ENCODE measurements at regions not wholly inside any gene's neighbourhood (a gene's known extent, or its start where the extent isn't known, plus 50 kb on each side); places are given as distances from the start of the nearest gene placed in this dataset.
"Not testable (repeated sequence)": the region's sequence is repeated elsewhere in the genome, so short reads cannot be mapped to it uniquely, and the experiment has no call there.

DNA sequence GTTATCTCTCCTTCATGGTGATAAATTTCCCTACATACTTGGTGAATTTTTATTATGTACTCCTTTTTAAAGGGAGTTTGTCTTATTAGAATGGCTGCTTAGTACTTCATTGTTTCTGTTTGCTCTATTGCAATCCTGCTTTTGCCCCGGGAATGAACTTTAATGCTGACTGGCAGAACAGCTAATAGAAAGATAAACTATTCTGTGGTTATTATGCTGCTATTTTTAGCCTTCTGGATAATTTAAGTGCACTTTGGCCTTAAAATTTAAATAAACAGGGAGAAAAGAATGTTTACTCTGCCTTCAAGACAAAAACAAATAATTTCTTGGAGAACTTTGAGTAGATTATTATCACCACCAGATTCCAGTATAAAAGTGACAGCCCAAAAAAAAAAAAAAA, 413.8 kb upstream of the CCDC54 start:
- no peak for DNase-seq (ENCODE audit: low read depth in 2 of 2)

DNA sequence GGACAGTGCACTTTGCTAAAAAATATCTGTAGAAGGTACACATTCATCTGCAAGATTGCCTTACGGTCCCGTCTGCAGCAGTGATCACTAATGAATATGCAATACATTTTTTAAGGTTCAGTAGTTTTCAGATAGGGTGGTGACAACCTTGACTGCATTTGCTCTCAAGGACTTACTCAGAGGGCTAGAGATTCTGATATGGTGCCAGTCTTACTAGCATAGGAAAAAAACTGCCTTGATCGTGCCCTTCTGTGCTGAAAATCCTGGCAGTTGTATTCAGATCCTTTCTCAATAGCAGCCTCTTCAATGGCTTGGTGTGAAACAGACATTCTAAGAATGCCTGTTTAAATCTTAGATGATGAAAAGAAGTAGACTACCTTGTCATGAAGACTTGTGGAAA, 411.9 kb upstream of the CCDC54 start:
- no peak for DNase-seq (ENCODE audit: low read depth in 2 of 2)

DNA sequence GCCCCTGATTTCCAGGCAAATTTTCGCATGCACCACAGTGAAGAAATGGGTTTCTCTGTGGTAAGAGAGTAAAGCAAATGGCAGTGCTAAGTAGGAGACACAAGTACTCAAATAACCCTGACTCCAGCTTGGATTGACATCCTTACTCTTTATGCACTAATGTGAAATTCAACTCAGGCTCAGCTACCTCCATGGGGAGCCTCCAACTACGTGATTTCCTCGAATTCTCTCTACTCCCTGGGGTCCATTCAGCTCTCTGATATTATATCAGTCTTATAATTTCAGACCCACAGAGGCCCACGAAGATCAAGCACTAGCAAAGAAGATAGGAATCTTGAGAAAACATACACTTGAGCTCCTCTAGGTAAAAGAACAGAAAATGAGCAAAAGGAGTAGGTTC, 407.6 kb upstream of the CCDC54 start:
- no peak for DNase-seq (ENCODE audit: low read depth in 2 of 2)

DNA sequence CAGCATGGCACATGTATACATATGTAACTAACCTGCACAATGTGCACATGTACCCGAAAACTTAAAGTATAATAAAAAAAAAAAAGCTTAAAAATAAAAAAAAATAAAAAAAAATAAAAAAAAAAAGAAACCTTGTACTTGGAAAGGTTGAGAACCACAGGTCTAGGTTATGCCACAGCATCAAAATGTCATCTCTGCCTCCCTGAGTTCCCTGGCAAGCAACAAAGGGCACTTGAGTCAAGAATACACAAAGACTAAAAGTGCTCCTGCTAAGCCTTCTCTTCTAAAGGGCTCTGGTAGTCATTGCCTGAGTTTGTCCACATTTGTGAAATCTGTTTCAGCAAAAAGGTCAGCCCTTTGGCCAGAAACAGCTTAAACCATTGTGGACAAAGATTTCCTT, 395.8 kb upstream of the CCDC54 start:
- DNase-seq (ENCODE audit: low read depth in 2 of 2): no peak

DNA sequence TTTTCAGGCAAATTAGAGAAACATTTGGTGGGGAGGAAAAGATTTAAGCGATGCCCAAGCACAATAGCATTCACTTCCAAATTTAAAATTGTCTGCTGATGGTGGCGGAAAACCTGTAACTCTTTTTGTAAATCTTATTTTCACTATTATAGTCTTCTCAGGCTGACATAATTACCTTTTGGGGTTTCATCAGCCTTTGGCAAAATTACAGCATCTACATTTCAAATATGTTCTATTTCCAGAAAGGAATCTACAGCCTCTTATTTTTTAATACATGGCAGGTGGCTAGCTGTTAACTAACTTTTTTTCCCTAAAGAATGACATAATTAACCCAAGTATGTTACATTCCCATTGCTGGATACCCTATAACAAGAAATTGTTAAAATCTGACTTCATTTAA, 391.5 kb upstream of the CCDC54 start:
- DNase-seq (ENCODE audit: low read depth in 2 of 2): no peak

DNA sequence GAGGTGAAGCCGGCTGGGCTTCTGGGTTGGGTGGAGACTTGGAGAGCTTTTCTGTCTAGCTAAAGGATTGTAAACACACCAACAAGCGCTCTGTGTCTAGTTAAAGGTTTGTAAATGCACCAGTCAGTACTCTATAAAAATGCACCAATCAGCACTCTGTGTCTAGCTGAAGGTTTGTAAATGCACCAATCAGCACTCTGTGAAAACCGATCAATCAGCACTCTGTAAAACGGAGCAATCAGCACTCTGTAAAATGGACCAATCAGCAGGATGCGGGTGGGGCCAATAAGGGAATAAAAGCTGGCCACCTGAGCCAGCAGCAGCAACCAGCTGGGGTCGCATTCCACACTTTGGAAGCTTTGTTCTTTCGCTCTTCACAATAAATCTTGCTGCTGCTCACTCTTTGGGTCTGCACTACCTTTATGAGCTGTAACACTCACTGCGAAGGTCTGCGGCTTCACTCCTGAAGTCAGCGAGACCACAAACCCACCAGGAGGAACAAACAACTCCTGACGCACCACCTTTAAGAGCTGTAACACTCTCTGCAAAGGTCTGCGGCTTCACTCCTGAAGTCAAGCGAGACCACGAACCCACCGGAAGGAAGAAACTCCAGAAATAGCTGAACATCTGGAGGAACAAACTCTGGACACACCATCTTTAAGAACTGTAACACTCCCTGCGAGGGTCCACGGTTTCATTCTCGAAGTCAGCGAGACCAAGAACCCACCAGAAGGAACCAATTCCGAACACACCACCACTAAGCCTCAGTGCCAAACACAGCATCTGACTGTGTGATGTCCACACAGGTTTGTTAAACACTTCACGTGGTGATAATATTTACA, 378.2 kb upstream of the CCDC54 start:
- not testable (repeated sequence) for DNase-seq (ENCODE audit: low read depth in 2 of 2)

DNA sequence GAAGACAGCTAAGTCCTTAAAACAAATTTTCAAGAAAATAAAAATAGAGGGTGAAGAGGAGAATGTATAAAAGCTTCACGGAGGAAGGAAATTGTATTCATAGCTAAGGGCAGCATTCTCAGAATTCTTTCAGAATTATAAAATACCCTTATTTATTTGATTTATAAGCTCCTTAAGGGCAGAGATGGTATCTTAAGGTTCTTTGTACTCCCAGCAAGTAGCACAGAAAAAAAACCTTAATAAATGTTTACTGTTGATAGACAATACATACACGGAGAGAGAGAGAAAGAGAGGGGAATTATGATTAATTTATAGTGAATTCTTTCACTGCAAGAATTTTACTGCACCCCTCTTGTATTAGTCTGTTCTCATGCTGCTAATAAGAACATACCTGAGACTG, 375.6 kb upstream of the CCDC54 start:
- no peak for DNase-seq (ENCODE audit: low read depth in 2 of 2)

DNA sequence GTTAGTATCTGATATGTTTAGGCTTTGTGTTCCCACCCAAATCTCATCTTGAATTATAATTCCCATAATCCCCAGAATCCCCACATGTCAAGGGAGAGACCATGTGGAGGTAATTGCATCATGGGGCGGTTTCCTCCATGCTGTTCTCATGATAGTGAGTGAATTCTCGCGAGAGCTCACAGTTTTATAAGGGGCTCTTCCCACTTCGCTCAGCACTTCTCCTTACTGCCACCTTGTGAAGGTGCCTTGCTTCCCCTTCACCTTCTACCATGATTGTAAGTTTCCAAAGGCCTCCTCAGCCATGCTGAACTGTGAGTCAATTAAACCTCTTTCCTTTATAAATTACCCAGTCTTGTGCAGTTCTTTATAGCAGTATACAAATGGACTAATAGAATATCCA, 371.9 kb upstream of the CCDC54 start:
- not testable (repeated sequence) for DNase-seq (ENCODE audit: low read depth in 2 of 2)

DNA sequence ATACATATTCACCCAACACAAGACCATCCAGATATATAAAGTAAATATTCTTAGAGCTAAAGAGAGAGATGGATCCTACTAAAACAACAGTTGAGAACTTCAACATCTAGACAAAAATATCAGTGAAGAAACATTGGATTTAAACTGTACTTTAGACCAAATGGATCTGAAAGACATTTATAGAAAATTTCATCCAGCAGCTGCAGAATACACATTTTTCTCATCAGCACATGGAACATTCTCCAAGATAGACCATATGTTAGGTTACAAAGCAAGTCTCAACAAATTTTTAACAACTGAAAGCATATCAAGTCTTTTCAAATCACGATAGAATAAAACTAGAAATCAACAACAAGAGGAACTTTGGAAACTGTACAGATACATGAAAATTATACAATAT, 369.0 kb upstream of the CCDC54 start:
- no peak for DNase-seq (ENCODE audit: low read depth in 2 of 2)

DNA sequence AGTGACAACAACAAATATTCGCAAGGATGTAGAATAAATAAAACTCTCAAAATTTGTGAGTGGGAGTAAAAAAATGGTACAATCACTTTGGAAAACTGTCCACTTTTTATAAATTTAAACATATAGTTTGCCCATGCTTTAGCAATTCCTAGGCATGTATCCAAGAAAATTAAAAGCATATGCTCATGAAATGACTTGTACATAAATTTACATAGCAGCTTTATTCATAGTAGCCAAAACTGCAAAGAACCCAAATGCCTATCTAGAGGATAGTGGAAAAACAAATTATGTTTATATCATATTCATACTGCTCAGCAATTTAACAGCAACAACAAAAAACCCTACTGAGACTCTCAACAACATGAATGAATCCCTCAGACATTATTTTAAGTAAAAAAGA, 363.6 kb upstream of the CCDC54 start:
- DNase-seq (ENCODE audit: low read depth in 2 of 2): no peak

DNA sequence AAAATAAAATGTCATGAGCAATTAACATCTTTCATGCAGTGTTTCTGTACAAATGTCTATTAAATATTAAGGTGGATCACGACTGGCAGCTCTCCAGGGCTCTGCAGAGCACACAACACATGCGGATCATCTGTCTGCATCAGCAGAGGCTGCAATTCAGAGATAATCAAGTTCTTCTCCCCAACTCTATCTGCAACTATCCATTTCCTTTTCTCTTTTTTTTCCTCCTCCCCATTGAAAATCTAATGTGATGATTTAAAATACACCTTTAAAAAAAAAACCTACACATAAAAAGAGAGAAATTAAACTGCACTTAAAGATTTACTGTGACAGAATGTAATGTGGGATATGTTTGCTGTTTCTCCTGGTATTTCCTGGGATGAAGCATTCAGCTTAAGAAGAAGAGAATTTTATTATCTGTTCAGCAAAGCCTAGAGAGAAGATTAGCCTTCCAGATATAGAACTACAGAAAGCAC, 352.6 kb upstream of the CCDC54 start:
- DNase-seq (ENCODE audit: low read depth in 2 of 2): no peak

DNA sequence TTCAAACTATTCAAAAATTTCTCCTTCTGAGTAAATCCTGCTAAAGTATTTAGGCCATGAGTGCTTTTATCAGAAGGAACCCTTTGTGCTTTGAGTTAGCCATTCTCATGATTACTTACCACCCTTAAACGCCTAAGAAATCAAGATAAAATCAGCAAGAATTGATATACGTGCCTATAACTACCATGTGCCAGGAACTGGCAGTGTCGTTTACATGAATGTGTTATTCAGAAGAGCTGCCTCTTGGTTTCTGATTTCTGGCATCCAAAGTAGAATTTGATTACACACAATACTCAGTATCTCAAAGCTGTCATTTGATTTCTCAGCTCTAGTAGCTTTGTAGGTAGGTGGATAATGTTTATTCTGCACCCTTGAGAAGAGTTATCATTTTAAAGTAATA, 351.3 kb upstream of the CCDC54 start:
- DNase-seq (ENCODE audit: low read depth in 2 of 2): no peak

DNA sequence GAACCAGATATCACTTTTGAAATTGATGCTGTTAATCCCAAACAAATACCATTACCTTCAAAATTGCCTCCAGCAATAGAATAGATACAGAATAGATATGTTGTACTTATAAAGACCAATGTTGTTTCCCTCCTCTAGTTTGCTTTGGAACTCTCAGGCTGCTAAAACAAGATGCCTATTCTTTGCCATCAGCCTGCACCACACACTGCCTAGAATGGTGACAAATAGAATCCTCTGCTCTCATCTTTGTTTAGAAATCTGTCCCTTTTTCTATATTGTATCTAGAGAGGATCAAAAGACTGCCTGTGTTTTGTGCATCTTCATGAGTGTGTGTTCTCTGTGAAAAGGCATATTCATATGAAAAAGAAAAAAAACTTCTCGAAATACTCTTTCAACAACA, 349.2 kb upstream of the CCDC54 start:
- no peak for DNase-seq (ENCODE audit: low read depth in 2 of 2)

DNA sequence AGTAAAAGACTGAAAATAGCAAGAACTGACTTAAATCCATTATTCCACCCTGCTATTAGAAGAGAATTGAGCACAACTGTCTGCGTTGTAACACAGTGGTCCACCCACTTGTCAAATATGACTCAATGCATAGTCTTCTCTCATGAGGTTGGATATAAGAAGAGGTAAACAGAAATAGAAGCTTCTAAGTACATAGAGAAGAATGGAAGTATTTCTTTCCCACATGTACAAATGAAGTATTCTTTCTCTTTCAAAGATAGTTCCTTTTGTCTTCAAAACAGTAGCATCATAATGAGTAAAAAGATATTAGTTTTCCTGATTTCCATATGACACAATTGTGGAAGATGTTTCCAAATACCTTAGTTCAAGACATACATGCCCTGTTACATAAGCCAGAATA, 348.6 kb upstream of the CCDC54 start:
- DNase-seq (ENCODE audit: low read depth in 2 of 2): no peak

DNA sequence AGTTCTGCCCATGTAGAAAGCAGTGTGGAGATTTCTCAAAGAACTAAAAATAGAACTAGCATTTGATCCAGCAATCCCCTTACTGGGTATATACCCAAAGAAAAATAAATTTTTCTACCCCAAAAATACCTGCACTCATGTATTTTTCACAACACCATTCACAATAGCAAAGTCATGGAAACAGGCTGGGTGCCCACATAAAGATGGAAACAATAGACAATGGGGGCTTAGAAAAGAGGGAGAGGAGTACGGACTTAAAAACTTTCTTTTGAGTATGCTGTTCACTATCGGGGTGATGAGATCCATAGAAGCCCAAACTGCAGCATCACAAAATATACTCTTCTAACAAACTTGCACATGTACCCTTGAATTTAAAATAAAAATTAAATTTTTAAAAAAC, 345.1 kb upstream of the CCDC54 start:
- no peak for DNase-seq (ENCODE audit: low read depth in 2 of 2)

DNA sequence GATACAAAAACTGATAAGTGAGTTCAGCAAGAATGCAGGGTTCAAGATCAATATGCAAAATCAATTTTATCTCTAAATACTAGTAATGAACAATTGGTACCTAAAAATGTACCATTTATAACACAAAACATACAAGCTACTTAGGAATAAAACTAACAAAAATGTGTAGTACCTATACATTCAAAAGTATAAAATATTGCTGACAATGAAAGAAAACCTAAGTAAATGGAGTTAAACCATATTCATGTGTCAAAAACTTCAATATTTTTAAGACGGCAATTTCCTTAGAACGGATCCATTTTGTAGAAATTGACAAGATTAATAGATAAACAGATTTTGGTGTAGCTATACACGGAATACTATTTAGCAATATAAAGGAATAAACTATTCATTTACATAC, 343.1 kb upstream of the CCDC54 start:
- DNase-seq (ENCODE audit: low read depth in 2 of 2): no peak

DNA sequence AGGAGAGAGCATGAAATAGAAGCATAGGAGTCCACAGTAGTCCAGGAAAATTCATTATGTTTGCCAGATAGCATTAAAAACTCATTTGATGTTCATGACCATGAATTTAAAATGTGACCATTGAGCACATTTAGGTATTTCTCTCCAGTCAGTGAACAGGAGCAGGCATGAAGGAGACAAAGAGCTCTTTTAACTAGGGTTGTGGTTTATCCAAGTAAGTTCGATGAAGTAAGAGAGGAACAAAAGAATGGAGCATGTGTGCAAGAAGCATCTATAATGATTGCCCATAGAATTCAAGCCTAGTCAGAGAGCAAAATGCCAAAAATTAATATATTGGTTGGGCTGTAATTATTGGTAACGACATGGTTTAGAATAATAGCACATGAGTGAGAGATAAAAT, 342.1 kb upstream of the CCDC54 start:
- DNase-seq (ENCODE audit: low read depth in 2 of 2): no peak

DNA sequence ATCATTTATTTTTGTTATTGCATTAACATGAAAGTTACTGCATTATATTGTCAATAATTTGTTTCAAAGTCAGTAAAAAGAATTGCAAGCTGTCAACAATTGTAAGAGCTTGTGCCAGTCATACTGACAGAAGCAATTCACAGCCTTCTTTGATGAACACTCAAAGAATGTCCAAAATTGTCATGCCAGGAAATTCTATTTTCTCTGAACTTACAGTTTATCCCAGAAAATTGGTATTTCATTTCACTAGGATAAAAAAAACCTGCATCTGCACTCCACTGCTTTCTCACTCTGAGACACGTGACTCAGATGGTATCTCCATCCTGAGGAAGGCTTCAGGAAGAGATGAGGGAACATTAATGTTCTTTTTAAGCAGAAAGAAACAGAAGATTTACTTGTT, 332.6 kb upstream of the CCDC54 start:
- DNase-seq (ENCODE audit: low read depth in 2 of 2): no peak

DNA sequence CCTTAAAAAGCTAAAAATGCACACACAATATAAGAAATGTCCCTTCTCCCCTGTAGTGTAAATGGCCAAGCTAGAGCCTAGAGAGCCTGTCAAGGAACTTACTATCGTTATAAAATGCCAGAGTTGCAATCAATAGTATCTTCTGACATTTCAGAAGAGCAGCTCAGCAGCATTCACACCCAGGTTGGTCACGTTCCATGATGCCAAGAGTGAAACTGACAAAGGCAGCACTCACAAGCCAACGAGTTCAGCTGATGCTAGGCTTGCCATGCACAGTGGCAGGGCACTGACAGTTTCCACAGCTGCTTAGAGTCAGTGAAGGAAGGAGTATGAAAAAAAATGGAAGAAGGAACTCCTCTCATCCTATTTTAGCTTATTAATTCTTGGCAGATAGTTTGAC, 331.4 kb upstream of the CCDC54 start:
- no peak for DNase-seq (ENCODE audit: low read depth in 2 of 2)

DNA sequence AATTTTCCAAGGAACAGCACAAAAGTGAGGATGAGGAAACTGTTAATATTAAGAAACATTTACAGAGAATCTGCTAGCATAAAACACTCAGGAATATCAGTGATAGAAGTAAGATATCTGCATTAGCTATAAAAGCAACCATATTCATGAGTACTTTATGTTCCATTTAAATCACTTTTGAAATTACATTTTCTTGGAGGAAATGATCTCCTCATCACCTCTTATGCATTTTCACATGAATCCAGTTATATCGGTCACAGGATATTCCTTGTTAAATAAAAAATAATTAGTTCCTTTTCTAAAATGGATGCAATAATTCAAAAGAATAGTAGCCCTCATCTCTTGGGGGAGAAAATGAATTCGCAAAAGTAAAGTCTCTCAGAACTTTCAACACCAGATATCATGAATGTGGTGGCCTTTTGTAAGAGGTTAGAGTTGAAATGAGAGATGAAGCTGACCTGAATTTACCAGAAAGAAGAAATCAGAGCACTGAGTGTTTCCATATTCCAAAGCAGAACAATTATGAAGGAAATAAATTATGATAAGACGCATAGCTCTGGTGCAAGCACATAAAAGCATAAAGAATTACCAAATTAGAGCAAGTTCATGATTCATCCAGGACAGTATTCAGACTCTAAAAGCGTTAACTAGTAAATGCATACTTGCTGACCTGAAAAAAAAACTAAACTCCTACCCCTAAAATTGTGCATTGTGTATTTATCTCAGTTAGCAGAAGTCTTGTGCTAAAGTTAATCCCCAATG, 321.9 kb upstream of the CCDC54 start:
- no peak for DNase-seq (ENCODE audit: low read depth in 2 of 2)

DNA sequence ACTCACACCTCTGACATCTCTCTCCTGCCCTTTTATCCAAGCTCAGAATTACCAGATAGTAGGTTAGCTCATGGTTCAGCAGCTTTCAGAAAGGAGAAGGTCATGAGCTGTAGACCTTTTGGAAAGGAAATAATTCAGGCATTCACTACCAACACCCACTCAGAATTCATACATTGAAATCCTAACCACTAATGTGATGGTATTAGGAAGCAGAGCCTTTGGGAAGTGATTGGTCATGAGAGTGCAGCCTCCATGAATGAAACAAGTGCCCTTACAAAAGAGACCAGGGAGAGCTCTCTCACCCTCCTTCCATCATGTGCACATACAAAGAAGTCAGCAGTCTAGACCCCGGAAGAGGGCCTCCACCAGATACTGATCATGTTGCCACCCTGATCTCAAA, 315.8 kb upstream of the CCDC54 start:
- no peak for DNase-seq (ENCODE audit: low read depth in 2 of 2)

DNA sequence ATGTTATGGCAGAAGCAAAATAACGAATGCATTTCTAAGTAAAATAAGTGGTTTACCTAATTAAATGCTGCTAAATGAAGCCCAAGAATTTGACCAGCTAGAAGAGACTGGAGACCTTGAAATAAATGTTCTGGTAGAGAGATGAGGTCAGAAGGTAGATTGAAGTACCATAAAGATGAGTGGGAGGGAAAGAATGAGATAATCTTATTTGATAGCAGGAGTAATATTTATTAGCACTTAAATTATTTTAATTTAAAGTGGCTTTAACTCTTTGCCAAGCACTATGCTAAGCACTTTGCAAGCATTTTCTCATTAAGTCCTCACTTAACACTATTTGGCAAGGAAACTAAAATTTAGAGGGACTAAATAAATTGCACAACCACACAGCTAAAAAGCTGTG, 314.9 kb upstream of the CCDC54 start:
- no peak for DNase-seq (ENCODE audit: low read depth in 2 of 2)

DNA sequence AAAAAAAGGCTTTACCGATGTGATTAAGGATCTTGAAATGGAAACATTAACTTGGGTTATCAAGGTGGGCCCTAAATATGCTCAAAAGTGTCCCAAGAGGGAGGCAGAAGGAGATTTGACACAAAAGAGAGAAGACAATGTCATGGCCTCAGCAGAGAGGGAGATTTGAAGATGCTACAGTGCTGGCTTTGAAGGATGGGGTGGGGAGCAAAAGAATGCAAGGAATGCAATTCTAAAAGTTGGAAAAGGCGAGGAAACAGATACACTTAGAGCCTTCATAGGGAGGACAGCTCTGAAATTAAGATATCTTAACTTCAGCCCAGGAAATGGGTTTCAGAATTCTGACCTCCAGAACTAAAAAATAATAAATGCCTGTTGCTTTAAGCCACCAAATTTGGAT, 314.5 kb upstream of the CCDC54 start:
- no peak for DNase-seq (ENCODE audit: low read depth in 2 of 2)

Data from dermis microvascular lymphatic vessel endothelial cell (primary cell).